Activated T-cell treated with anti-CD3 and anti-CD28 coated beads, Interleukin-2, amount 50 U/mL, for 24 hours (primary cell): ENCODE measurements at regions not wholly inside any gene's neighbourhood (a gene's known extent, or its start where the extent isn't known, plus 50 kb on each side); places are given as distances from the start of the nearest gene placed in this dataset.
A peak's percentile ranks its signal among the peaks of the same experiment; 100 is the strongest.
"Not testable (repeated sequence)": the region's sequence is repeated elsewhere in the genome, so short reads cannot be mapped to it uniquely, and the experiment has no call there.

Source experiments
- DNase-seq: peaks from one replicate; pipeline ENCODE4 v3.0.0-alpha.2; 2020
- H3K27ac Mint-ChIP-seq: 2 replicates; pipeline ENCODE4 v1.8.0; 2020; ENCODE audit warnings: mild to moderate bottlenecking, mixed read lengths
- H3K27me3 Mint-ChIP-seq: 2 replicates; pipeline ENCODE4 v1.8.0; 2020; ENCODE audit warnings: mixed read lengths
- H3K36me3 Mint-ChIP-seq: 2 replicates; pipeline ENCODE4 v1.8.0; 2020; ENCODE audit warnings: low read depth, mixed read lengths
- H3K4me1 Mint-ChIP-seq: 2 replicates; pipeline ENCODE4 v1.8.0; 2020; ENCODE audit warnings: low read depth, mixed read lengths
- H3K4me3 Mint-ChIP-seq: 2 replicates; pipeline ENCODE4 v1.8.0; 2020; ENCODE audit warnings: mild to moderate bottlenecking, moderate library complexity, mixed read lengths
- H3K9me3 Mint-ChIP-seq: 2 replicates; pipeline ENCODE4 v1.8.0; 2020; ENCODE audit warnings: mixed read lengths

DNA sequence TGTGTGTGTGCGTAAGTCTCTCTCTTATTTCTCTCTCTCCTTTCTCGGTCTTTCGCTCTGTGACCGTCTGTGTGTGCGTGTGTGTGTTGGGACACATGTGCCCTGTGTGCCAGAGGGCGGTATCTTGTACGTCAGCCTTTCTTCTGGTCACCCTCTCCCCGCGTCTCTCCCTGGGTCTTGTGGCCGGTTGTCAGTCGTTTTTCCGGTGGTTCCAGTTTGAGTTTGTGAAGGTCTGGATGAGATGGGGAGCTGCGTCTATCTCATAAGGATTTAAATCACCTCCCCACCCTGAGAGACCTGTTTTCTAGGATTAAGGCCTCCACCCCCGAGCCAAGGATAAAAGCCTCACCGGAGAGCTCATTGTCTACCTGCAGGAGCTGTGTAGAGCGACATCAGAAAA is 295.5 kb upstream of the ZNF337 start:
- Mint-ChIP-seq H3K9me3 (no peaks in the 10 kb centered on the region), H3K4me3 (no peak overlapping the region), H3K36me3 (no peaks in the 10 kb centered on the region), H3K27ac (no peak overlapping the region), H3K27me3 (peaks cover 10% of the 10 kb centered on the region), H3K4me1 (peaks cover 6% of the 10 kb centered on the region)
- no peak for DNase-seq

DNA sequence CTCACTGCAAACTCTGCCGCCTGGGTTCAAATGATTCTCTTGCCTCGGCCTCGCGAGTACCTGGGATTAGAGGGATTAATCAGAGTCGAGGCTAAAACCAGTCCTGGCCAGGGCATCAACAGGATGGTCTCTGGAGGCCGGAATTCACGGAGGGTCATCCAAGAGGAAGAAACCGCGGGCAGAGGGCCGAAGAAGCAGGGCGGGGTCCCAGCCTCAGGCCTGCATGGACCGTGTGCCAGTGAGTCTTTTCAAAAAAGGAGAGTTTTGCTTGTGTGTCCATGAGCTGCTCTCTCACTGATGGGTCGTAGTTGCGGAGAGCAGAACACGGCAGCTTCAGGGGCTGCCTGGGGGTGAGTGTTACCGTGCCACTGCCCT is 295.1 kb upstream of the ZNF337 start:
- Mint-ChIP-seq H3K36me3 (no peaks in the 10 kb centered on the region), H3K27ac (no peak overlapping the region), H3K4me1 (peaks cover 8% of the 10 kb centered on the region), H3K27me3 (peaks cover 10% of the 10 kb centered on the region), H3K4me3 (no peak overlapping the region), H3K9me3 (no peaks in the 10 kb centered on the region)
- DNase-seq = no peak

DNA sequence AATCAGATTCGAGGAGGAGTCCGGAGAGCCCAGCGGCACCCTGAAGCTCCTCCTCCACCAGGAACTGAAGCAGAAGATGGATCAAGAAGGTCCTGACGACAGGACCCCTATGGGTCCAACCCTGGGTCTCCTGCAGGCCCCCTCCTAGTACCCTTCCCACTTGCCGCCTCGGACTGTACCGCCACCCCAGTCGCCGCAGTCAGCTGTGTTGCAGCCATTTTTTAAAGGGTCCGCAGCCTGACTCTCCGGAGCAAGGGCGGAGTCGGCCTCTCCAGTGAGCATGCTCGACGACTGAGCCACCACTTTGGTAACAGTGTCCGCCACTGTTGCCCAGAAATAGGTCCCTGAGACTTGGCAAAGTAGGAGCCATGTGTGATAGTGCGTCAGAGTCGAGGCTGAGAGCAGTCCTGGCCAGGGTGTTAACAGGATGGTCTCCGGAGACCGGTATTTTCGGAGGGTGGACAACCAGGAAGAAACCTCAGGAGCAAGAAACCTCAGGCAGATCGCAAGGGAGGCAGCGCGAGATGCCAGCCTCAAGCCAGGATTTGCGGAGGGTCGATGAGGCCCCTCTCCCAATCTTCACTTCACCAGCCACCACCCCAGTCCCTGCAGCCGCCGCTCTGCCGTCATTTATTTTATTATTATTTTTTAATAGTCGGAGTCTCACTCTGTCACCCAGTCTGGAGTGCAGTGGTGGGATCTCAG is 294.6 kb upstream of the ZNF337 start:
- H3K27me3 Mint-ChIP-seq = peaks cover 12% of the 10 kb centered on the region
- no peaks in the 10 kb centered on the region for H3K9me3 Mint-ChIP-seq
- no peak overlapping the region for H3K27ac Mint-ChIP-seq
- H3K4me3 Mint-ChIP-seq = no peak overlapping the region
- H3K36me3 Mint-ChIP-seq = no peaks in the 10 kb centered on the region
- DNase-seq = no peak
- peaks cover 8% of the 10 kb centered on the region for H3K4me1 Mint-ChIP-seq

GRCh38 chr20:25989686-25990085 is 293.0 kb upstream of the ZNF337 start:
- H3K36me3 Mint-ChIP-seq, H3K9me3 Mint-ChIP-seq, DNase-seq, H3K4me3 Mint-ChIP-seq, H3K27ac Mint-ChIP-seq, H3K4me1 Mint-ChIP-seq: not testable (repeated sequence)
- peaks cover 21% of the 10 kb centered on the region for H3K27me3 Mint-ChIP-seq

DNA sequence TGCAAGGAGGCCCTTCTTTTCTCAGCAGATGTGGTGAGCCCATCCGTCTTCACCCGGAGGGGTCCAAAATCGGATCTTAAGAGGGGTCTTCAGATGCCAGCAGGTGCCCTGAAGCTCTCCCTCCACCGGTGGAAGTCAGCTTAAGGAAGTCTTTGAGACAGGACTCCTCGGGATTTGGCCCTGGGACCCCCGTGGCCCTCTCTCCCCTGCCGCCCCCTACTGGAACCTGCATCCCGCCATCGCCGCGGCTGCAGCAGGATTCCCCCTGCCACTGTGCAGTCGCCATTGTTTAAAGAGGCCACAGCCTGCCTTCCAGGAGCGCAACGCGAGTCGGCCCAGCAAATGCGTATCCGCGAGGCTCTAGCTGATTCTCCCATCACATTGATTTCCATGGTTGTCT is 292.5 kb upstream of the ZNF337 start:
- Mint-ChIP-seq H3K27me3 (peaks cover 21% of the 10 kb centered on the region), H3K36me3 (no peaks in the 10 kb centered on the region), H3K27ac (no peak overlapping the region), H3K9me3 (no peaks in the 10 kb centered on the region), H3K4me3 (no peak overlapping the region), H3K4me1 (peaks cover 10% of the 10 kb centered on the region)
- DNase-seq = no peak

DNA sequence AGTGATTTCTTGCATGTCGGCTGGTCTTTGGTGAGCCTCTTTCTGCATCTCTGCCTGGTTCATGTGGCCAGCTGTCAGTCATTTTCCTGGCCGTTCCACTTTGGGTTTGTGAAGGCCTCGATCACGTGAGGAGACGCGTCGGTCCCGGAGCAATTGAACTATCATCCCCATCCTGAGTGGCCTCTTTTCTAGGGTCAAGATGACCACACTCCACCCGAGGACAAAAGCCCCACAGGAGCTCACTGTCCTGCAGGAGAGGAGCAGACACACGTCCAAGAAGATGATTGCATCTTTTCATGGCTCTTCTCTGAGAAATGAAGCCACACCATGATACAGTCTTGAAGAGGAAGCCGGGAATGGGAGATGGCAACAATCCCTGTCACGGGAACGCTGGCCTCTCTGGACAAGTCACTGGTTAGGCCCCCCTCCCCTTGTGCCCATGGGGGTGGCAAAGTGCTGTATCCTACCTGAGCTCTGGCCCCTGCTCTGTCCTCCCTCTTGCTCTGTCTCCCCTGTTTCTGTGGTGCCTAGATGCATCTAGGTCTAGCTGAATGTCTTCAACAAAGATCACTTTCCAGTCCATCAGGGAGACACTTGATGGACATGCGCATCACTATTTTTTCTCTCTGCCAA is 291.4 kb upstream of the ZNF337 start:
- DNase-seq, H3K36me3 Mint-ChIP-seq, H3K4me3 Mint-ChIP-seq, H3K27ac Mint-ChIP-seq, H3K9me3 Mint-ChIP-seq: not testable (repeated sequence)
- Mint-ChIP-seq H3K27me3 (peaks cover 21% of the 10 kb centered on the region), H3K4me1 (peaks cover 13% of the 10 kb centered on the region)

DNA sequence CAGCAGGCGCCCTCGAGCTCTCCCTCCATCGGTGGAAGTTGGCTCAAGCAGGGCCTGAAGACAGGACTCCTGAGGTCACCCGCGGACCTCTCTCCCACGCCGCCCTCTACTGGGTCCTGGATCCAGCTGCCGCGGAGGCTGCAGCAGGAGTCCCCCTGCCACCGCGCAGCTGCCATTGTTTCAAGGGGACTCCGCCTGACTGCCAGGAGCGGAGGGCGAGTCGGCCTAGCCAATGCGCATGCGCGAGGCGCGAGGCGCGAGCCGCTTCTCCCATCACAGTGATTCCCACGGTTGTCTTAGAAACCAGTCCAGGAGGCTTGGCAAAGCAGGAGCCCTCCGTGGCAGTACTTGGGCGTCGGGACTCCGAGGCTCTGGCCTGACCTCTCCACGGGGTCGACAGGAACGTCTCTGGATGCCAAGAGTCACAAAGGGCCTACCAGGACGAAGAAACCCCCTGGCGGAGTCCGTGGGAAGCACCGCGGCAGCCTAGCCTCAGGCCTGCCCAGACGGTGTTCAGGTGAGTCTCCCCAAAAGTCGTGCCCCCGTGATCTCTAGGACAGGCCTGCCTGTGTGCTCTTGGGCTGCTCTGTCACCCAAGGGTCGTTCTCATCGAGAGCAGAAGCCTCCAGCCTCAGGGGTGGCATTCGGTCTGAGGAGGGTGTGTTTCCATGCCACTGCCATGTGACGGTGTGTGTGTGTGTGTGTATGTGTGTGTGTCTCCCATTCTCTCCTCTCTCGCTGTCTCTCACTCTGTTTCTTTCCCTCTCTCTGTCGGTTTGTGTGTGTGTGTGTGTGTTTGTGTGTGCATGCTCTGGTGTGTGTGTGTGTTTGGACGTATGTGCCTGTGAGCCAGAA is 290.6 kb upstream of the ZNF337 start:
- no peak overlapping the region for H3K27ac Mint-ChIP-seq
- H3K4me3 Mint-ChIP-seq = peak overlapping the region; percentile 65
- peak; percentile 79 for DNase-seq
- H3K27me3 Mint-ChIP-seq = peaks cover 19% of the 10 kb centered on the region
- H3K9me3 Mint-ChIP-seq = no peaks in the 10 kb centered on the region
- H3K36me3 Mint-ChIP-seq = no peaks in the 10 kb centered on the region
- peaks cover 20% of the 10 kb centered on the region for H3K4me1 Mint-ChIP-seq

DNA sequence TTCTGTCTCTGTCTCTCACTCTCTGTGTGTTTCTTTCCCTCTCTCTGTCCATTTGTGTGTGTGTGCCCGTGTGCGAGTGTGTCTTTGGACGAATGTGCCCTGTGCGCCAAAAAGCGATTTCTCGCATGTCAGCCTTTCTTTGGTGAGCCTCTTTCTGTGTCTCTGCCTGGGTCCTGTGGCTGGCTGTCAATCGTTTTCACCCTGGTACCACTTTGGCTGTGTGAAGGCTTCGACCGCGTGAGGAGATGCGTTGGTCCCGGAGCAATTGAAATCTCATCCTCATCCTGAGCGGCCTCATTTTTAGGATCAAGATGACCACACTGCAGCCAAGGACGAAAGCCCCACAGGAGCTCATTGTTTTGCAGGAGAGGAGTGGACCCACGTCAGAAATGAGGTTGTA is 288.9 kb upstream of the ZNF337 start:
- Mint-ChIP-seq H3K4me1 (peaks cover 26% of the 10 kb centered on the region), H3K36me3 (no peaks in the 10 kb centered on the region), H3K27ac (no peak overlapping the region), H3K27me3 (peaks cover 13% of the 10 kb centered on the region), H3K9me3 (no peaks in the 10 kb centered on the region), H3K4me3 (no peak overlapping the region)
- DNase-seq = no peak

DNA sequence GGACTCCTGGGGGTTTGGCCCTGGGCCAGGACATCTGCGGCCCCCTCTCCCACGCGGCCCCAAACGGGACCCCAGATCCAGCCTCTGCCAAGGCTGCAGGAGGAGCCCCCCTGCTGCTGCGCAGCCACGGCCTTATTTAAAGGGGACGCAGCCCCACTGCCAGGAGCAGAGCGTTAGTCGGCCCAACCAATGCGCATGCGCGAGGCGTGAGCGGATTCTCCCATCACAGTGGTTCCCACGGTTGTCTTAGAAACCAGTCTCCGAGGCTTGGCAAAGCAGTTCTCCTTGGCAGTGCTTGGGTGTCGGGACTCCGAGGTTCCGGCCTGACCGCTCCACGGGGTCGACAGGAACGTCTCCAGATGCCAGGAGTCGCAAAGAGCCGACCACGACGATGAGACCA is 288.3 kb upstream of the ZNF337 start:
- no peak overlapping the region for H3K27ac Mint-ChIP-seq
- peaks cover 26% of the 10 kb centered on the region for H3K4me1 Mint-ChIP-seq
- H3K27me3 Mint-ChIP-seq = peaks cover 13% of the 10 kb centered on the region
- peak overlapping the region; percentile 33 for H3K4me3 Mint-ChIP-seq
- peak; percentile 62 for DNase-seq
- no peaks in the 10 kb centered on the region for H3K9me3 Mint-ChIP-seq
- no peaks in the 10 kb centered on the region for H3K36me3 Mint-ChIP-seq

GRCh38 chr20:25982701-25983100 is 286.0 kb upstream of the ZNF337 start:
- peaks cover 13% of the 10 kb centered on the region for H3K27me3 Mint-ChIP-seq
- not testable (repeated sequence) for DNase-seq, H3K4me3 Mint-ChIP-seq, H3K36me3 Mint-ChIP-seq, H3K9me3 Mint-ChIP-seq
- H3K4me1 Mint-ChIP-seq = peaks cover 24% of the 10 kb centered on the region
- H3K27ac Mint-ChIP-seq = peak overlapping the region; percentile 8

DNA sequence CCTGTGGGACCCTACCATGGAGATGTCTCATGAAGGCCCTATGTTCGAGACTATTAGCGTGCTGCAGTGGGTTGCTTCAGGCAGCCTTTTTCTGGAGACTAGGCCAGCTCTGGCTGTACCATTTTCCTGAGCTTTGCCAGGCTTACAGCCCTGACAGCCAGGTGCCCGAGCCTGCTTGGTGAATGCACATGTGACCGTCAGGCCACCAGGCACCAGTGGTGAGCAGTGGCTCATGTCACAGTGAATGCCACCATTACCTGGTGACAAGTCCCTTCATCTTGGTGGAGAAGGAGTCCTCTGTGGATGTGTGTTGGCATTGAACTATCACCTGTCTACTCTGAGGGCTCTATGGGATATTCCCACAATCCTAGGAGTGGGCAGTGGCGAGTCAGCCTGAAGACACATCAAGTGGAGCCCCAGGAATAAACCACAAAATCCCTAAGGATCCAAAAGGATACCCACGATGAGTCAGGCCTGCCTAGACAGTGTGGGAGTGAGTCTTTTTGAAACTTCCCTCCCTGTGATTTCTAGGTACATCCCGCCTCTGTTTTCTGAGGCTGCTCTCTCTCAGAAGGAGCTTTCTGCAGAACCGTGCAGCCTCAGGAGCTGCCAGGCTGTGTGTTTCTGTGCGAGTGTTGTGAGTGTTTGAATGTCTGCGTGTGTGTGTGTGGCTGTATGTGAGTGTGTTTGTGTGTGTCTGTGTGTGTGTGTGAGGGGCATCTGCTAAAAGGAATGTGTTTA is 282.0 kb upstream of the ZNF337 start:
- not testable (repeated sequence) for DNase-seq, H3K36me3 Mint-ChIP-seq, H3K9me3 Mint-ChIP-seq, H3K4me3 Mint-ChIP-seq, H3K27ac Mint-ChIP-seq, H3K27me3 Mint-ChIP-seq
- H3K4me1 Mint-ChIP-seq = peaks cover 17% of the 10 kb centered on the region

- not testable (repeated sequence) for H3K27ac Mint-ChIP-seq
These were observed 279.2 kb upstream of the ZNF337 start for GRCh38 chr20:25975816-25976215.

GRCh38 chr20:25965203-25965602 is 268.6 kb upstream of the ZNF337 start:
- DNase-seq, H3K9me3 Mint-ChIP-seq, H3K36me3 Mint-ChIP-seq, H3K27me3 Mint-ChIP-seq, H3K4me1 Mint-ChIP-seq, H3K27ac Mint-ChIP-seq, H3K4me3 Mint-ChIP-seq: not testable (repeated sequence)

More at GRCh38 chr20:25975816-25976215, 279.2 kb upstream of the ZNF337 start:
- H3K4me1 Mint-ChIP-seq, H3K4me3 Mint-ChIP-seq, H3K36me3 Mint-ChIP-seq, H3K9me3 Mint-ChIP-seq, H3K27me3 Mint-ChIP-seq: not testable (repeated sequence)
- peak; percentile 9 for DNase-seq

DNA sequence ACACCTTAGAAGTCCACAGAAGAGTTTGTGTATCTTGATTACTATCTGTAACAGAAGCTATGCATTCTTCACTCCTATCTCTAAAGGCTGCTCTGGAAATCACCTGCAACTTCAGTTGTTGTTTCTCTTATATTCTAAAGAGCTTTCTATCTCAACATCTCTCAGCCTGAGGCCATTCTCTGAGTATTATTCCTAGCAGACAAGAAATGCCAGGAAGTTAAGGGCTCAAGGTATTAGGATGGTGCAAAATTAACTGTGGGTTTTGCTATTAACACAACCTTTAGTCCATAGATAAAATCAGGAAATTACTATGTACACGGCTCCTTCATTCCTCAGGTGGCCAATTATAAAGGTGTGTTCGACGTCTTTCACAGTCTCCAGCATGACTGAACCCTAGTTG is 257.2 kb upstream of the ZNF337 start:
- H3K27ac Mint-ChIP-seq, H3K4me1 Mint-ChIP-seq, H3K4me3 Mint-ChIP-seq, H3K9me3 Mint-ChIP-seq, H3K36me3 Mint-ChIP-seq, DNase-seq: not testable (repeated sequence)
- peaks cover 16% of the 10 kb centered on the region for H3K27me3 Mint-ChIP-seq
